Epithelial cell of esophagus (primary cell): ENCODE measurements at regions not wholly inside any gene's neighbourhood (a gene's known extent, or its start where the extent isn't known, plus 50 kb on each side); places are given as distances from the start of the nearest gene placed in this dataset.
"Not testable (repeated sequence)": the region's sequence is repeated elsewhere in the genome, so short reads cannot be mapped to it uniquely, and the experiment has no call there.

Experiments
- DNase-seq: peaks from one replicate; pipeline ENCODE4 v3.0.0; 2010; ENCODE audit warnings: low read depth
- H3K4me3 ChIP-seq: 2 replicates; pipeline ENCODE4 v1.5.1; 2011; ENCODE audit warnings: mild to moderate bottlenecking, low read length, control low read depth
- CTCF ChIP-seq: IDR thresholded peaks from 2 replicates; pipeline ENCODE4 v1.5.1; 2011; ENCODE audit warnings: low read depth, mild to moderate bottlenecking, low read length, control low read depth, inconsistent platforms; ENCODE audit not compliant: insufficient read depth; ENCODE audit errors: missing control alignments

- TF ChIP-seq CTCF = no peak
- no peak for DNase-seq
- no peak overlapping the region for H3K4me3 ChIP-seq
These were observed 488.6 kb upstream of the USP9Y start for GRCh38 chrY:12212394-12212793.

GRCh38 chrY:12215564-12216022, 485.4 kb upstream of the USP9Y start:
- no peak for DNase-seq
- no peak overlapping the region for H3K4me3 ChIP-seq
- TF ChIP-seq CTCF = no peak

- no peak overlapping the region for H3K4me3 ChIP-seq
- TF ChIP-seq CTCF = no peak
- peak; percentile 49 for DNase-seq
These were observed 470.1 kb upstream of the USP9Y start for GRCh38 chrY:12230921-12231320.

- DNase-seq = no peak
- no peak overlapping the region for H3K4me3 ChIP-seq
- TF ChIP-seq CTCF = no peak
These were observed 464.6 kb upstream of the USP9Y start for GRCh38 chrY:12236399-12236798.

GRCh38 chrY:12240326-12240725, 460.7 kb upstream of the USP9Y start:
- H3K4me3 ChIP-seq, DNase-seq: not testable (repeated sequence)
- peak; percentile 19 for TF ChIP-seq CTCF

- no peak overlapping the region for H3K4me3 ChIP-seq
- DNase-seq = peak; percentile 72
- no peak for TF ChIP-seq CTCF
These were observed 456.9 kb upstream of the USP9Y start for GRCh38 chrY:12244146-12244545.

- TF ChIP-seq CTCF = no peak
- no peak overlapping the region for H3K4me3 ChIP-seq
- no peak for DNase-seq
These were observed 447.3 kb upstream of the USP9Y start for GRCh38 chrY:12253756-12254155.
